ENCODE measurements at regions not wholly inside any gene's neighbourhood (a gene's known extent, or its start where the extent isn't known, plus 50 kb on each side); places are given as distances from the start of the nearest gene placed in this dataset.

DNA sequence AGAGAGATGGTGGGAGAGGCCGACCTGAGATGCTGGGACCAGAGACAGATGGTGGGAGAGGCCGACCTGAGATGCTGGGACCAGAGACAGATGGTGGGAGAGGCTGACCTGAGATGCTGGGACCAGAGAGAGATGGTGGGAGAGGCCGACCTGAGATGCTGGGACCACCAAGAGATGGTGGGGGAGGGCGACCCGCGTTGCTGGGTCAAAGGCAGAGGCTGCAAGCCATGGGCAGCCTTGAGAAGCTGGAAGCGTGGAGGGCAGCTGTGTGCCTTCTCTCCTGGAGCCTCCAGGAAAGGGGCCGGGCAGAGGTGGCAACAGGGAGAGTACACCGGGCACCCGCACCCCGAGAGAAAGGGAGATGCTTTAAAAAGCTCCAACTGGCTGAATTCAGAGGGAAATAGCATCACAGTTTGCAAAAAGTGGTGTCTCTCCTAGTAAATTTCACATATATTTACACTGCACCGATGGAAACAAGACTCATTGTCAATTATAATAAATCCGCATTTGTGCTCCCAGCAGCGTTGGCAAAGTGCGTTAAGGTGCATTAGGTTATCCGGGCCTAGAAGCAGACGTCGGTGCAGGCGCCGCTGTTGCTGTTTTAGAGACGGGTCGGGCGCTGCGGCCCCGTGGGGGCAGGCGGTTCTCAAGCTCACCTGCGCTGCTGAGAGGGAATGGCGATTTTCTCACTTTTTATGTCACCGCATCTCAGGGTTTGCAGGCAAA is 132.4 kb downstream of the DLL1 start:
- TF ChIP-seq, protein P1, sequence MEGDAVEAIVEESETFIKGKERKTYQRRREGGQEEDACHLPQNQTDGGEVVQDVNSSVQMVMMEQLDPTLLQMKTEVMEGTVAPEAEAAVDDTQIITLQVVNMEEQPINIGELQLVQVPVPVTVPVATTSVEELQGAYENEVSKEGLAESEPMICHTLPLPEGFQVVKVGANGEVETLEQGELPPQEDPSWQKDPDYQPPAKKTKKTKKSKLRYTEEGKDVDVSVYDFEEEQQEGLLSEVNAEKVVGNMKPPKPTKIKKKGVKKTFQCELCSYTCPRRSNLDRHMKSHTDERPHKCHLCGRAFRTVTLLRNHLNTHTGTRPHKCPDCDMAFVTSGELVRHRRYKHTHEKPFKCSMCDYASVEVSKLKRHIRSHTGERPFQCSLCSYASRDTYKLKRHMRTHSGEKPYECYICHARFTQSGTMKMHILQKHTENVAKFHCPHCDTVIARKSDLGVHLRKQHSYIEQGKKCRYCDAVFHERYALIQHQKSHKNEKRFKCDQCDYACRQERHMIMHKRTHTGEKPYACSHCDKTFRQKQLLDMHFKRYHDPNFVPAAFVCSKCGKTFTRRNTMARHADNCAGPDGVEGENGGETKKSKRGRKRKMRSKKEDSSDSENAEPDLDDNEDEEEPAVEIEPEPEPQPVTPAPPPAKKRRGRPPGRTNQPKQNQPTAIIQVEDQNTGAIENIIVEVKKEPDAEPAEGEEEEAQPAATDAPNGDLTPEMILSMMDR (IDR thresholded peaks at IDR 0.05): no peak
- TF ChIP-seq POLR2A (IDR thresholded peaks at IDR 0.05): no peak

All from body of pancreas (tissue), 4 donors.